H1 (cell line): ENCODE measurements at regions not wholly inside any gene's neighbourhood (a gene's known extent, or its start where the extent isn't known, plus 50 kb on each side); places are given as distances from the start of the nearest gene placed in this dataset.

Experiments used
- CTCF ChIA-PET: fragments of 300-600 bp; sonication (Branson Sonifier 250); formaldehyde crosslinking; loops from one replicate; lab custom pipeline; 2021; ENCODE audit not compliant: partially characterized antibody; lab: Charles Lee
- POLR2A ChIA-PET: fragments of 300-600 bp; sonication (Branson Sonifier 250); formaldehyde crosslinking; loops from one replicate; lab custom pipeline; 2021; ENCODE audit warnings: inconsistent platforms; ENCODE audit not compliant: partially characterized antibody; lab: Charles Lee
- DNase-seq, 2 experiments: peaks; one replicate each; pipeline versions ENCODE4 v3.0.0 to v3.0.0-alpha.2; 2010 to 2022; ENCODE audit warnings: low spot score in 2 of 2, low read depth in 1 of 2, mixed read lengths in 1 of 2
- FAIRE-seq: peaks from 2 replicates; lab custom pipeline; 2011; peaks lifted over from hg19 to GRCh38; lab: Jason Lieb, UNC
- H2AFZ ChIP-seq: 2 replicates; pipeline ENCODE4 v1.8.1; 2012; ENCODE audit warnings: low read length, inconsistent platforms
- H2AK5ac ChIP-seq: 2 replicates; pipeline ENCODE4 v1.6.1; 2013; ENCODE audit warnings: low read depth, low read length
- H2BK120ac ChIP-seq: replicated peaks from 2 replicates; pipeline ENCODE3; 2013; ENCODE audit warnings: low read depth, low read length, inconsistent platforms
- H2BK12ac ChIP-seq: 2 replicates; pipeline ENCODE4 v1.6.1; 2013; ENCODE audit warnings: low read depth, low read length
- H2BK15ac ChIP-seq: 2 replicates; pipeline ENCODE4 v1.6.1; 2013; ENCODE audit warnings: low read length
- H2BK20ac ChIP-seq: 2 replicates; pipeline ENCODE4 v1.6.1; 2013; ENCODE audit warnings: low read length
- H2BK5ac ChIP-seq: 2 replicates; pipeline ENCODE4 v1.6.1; 2013; ENCODE audit warnings: low read depth, low read length
- H3K14ac ChIP-seq: 2 replicates; pipeline ENCODE4 v1.6.1; 2013; ENCODE audit warnings: inconsistent platforms; ENCODE audit not compliant: insufficient read length
- H3K18ac ChIP-seq: 2 replicates; pipeline ENCODE4 v1.6.1; 2013; ENCODE audit warnings: low read length; ENCODE audit errors: extremely low read depth
- H3K23ac ChIP-seq: 2 replicates; pipeline ENCODE4 v1.6.1; 2013; ENCODE audit warnings: inconsistent platforms; ENCODE audit not compliant: insufficient read length
- H3K23me2 ChIP-seq: 2 replicates; pipeline ENCODE4 v1.6.1; 2013; ENCODE audit warnings: low read depth, low read length
- H3K27ac ChIP-seq: 2 replicates; pipeline ENCODE4 v1.6.1; 2011; ENCODE audit warnings: low read depth, low read length, inconsistent platforms
- H3K27me3 ChIP-seq, 4 experiments: replicated peaks in 1 of 4; 1 replicate in 1 of 4; 2 replicates in 3 of 4; pipeline versions ENCODE4 v1.6.1 to v1.8.1; 2011 to 2013; ENCODE audit warnings: low read length in 3 of 4, mild to moderate bottlenecking in 3 of 4, inconsistent platforms in 2 of 4, mixed read lengths in 2 of 4, moderate library complexity in 1 of 4; ENCODE audit not compliant: control insufficient read depth in 3 of 4, insufficient read depth in 3 of 4; ENCODE audit errors: extremely low read depth in 1 of 4
- H3K36me3 ChIP-seq, 4 experiments: 2 replicates each; pipeline versions ENCODE4 v1.6.1 to v1.8.1; 2011 to 2013; ENCODE audit warnings: mild to moderate bottlenecking in 4 of 4, low read length in 3 of 4, moderate library complexity in 2 of 4, control low read depth in 1 of 4, inconsistent platforms in 1 of 4; ENCODE audit not compliant: insufficient read depth in 4 of 4, control insufficient read depth in 2 of 4
- H3K4ac ChIP-seq: replicated peaks from 2 replicates; pipeline ENCODE3; 2013; ENCODE audit warnings: low read length, low read depth, mixed read lengths, inconsistent platforms; ENCODE audit not compliant: insufficient read length
- H3K4me1 ChIP-seq, 4 experiments: replicated peaks in 1 of 4; 1 replicate in 1 of 4; 2 replicates in 3 of 4; pipeline versions ENCODE4 v1.6.1 to v1.8.1; 2011 to 2013; ENCODE audit warnings: low read length in 3 of 4, inconsistent platforms in 2 of 4, mixed read lengths in 1 of 4; ENCODE audit not compliant: insufficient read depth in 4 of 4, control insufficient read depth in 3 of 4
- H3K4me2 ChIP-seq, 2 experiments: 2 replicates each; pipeline versions ENCODE4 v1.6.1 to v1.8.1; 2011 to 2013; ENCODE audit warnings: low read depth in 2 of 2, low read length in 2 of 2, control low read depth in 1 of 2, inconsistent platforms in 1 of 2, mild to moderate bottlenecking in 1 of 2; ENCODE audit not compliant: insufficient read depth in 1 of 2
- H3K4me3 ChIP-seq, 4 experiments: fragments of 200-600, 300-600 bp in 1 of 4; sonication (generic), shearing (Covaris generic), sonication (Bioruptor Twin) in 1 of 4; 2 replicates each; pipeline versions ENCODE4 v1.5.1 to v1.8.1; 2011 to 2016; ENCODE audit warnings: low read length in 4 of 4, low read depth in 3 of 4, control low read depth in 2 of 4, inconsistent platforms in 2 of 4, mild to moderate bottlenecking in 2 of 4, mixed read lengths in 1 of 4, moderate library complexity in 1 of 4; ENCODE audit not compliant: insufficient read depth in 2 of 4; ENCODE audit errors: extremely low read depth in 1 of 4
- H3K56ac ChIP-seq: replicated peaks from 2 replicates; pipeline ENCODE3; 2013; ENCODE audit warnings: low read depth, mild to moderate bottlenecking, mixed read lengths, low read length, inconsistent platforms; ENCODE audit not compliant: insufficient read length
- H3K79me1 ChIP-seq: 2 replicates; pipeline ENCODE4 v1.6.1; 2013; ENCODE audit warnings: low read depth, low read length, control low read depth
- H3K79me2 ChIP-seq, 2 experiments: 2 replicates each; pipeline versions ENCODE4 v1.6.1 to v1.8.1; 2012 to 2013; ENCODE audit warnings: low read length in 2 of 2, mild to moderate bottlenecking in 2 of 2, inconsistent platforms in 1 of 2; ENCODE audit not compliant: insufficient read depth in 2 of 2, control insufficient read depth in 1 of 2
- H3K9ac ChIP-seq, 4 experiments: replicated peaks in 1 of 4; 1 replicate in 1 of 4; 2 replicates in 3 of 4; pipeline versions ENCODE4 v1.6.1 to v1.8.1; 2011 to 2013; ENCODE audit warnings: low read depth in 3 of 4, low read length in 3 of 4, control low read depth in 2 of 4, mild to moderate bottlenecking in 2 of 4, moderate library complexity in 2 of 4, inconsistent platforms in 1 of 4; ENCODE audit errors: extremely low read depth in 1 of 4
- H3K9me3 ChIP-seq, 2 experiments: 2 replicates each; pipeline versions ENCODE4 v1.6.1 to v1.8.1; 2012 to 2013; ENCODE audit warnings: mild to moderate bottlenecking in 2 of 2, moderate library complexity in 2 of 2, control low read depth in 1 of 2, inconsistent platforms in 1 of 2, low read depth in 1 of 2, low read length in 1 of 2, mixed read lengths in 1 of 2; ENCODE audit not compliant: insufficient read depth in 2 of 2
- H4K20me1 ChIP-seq, 2 experiments: replicated peaks in 1 of 2; 2 replicates each; pipeline versions ENCODE3 to v1.8.1; 2011 to 2013; ENCODE audit warnings: inconsistent platforms in 2 of 2, low read length in 2 of 2, mild to moderate bottlenecking in 1 of 2; ENCODE audit not compliant: insufficient read depth in 2 of 2, control insufficient read depth in 1 of 2
- H4K5ac ChIP-seq: 2 replicates; pipeline ENCODE4 v1.6.1; 2013; ENCODE audit warnings: low read length, low read depth, mixed read lengths, inconsistent platforms; ENCODE audit not compliant: insufficient read length
- H4K8ac ChIP-seq: 2 replicates; pipeline ENCODE4 v1.8.0; 2013; ENCODE audit warnings: mild to moderate bottlenecking, moderate library complexity, low read length, inconsistent platforms; ENCODE audit not compliant: insufficient read depth; ENCODE audit errors: extremely low read depth
- H4K91ac ChIP-seq: replicated peaks from 2 replicates; pipeline ENCODE3; 2013; ENCODE audit warnings: low read length, mixed read lengths, inconsistent platforms; ENCODE audit not compliant: insufficient read length
- BACH1 ChIP-seq: IDR thresholded peaks from 2 replicates; pipeline ENCODE4 v1.6.1; 2012; ENCODE audit warnings: low read length, improper control_type of control experiment
- BRCA1 ChIP-seq: IDR thresholded peaks from 2 replicates; pipeline ENCODE4 v1.6.1; 2012; ENCODE audit warnings: low read depth, low read length, improper control_type of control experiment
- GABPA ChIP-seq: IDR thresholded peaks from 2 replicates; pipeline ENCODE4 v1.6.1; 2011; ENCODE audit warnings: mild to moderate bottlenecking, low read length, moderate library complexity, borderline replicate concordance; ENCODE audit not compliant: insufficient read depth
- HDAC6 ChIP-seq: IDR thresholded peaks from one replicate; pipeline ENCODE4 v1.7.1; 2012; ENCODE audit warnings: low read depth, mild to moderate bottlenecking, inconsistent platforms, low read length, moderate library complexity
- POLR2AphosphoS5 ChIP-seq: IDR thresholded peaks from 2 replicates; pipeline ENCODE4 v1.6.1; 2011; ENCODE audit warnings: low read depth, low read length
- SIN3A ChIP-seq, 2 experiments: IDR thresholded peaks in 1 of 2; conservative IDR thresholded peaks in 1 of 2; 2 replicates each; pipeline ENCODE4 v1.6.1; 2011 to 2012; ENCODE audit warnings: low read length in 2 of 2, improper control_type of control experiment in 1 of 2, low read depth in 1 of 2, mild to moderate bottlenecking in 1 of 2
- SP4 ChIP-seq: IDR thresholded peaks from 2 replicates; pipeline ENCODE4 v1.6.1; 2012; ENCODE audit warnings: low read length, inconsistent platforms
- SUZ12 ChIP-seq: fragments of 200-600 bp; sonication (generic); IDR thresholded peaks from 2 replicates; pipeline ENCODE4 v1.6.1; 2012; ENCODE audit warnings: mild to moderate bottlenecking, inconsistent platforms, low read length, moderate library complexity, mixed read lengths
- TEAD4 ChIP-seq: IDR thresholded peaks from 2 replicates; pipeline ENCODE4 v1.6.1; 2012; ENCODE audit warnings: low read depth, low read length, inconsistent platforms, mixed read lengths
- ZNF274 ChIP-seq: IDR thresholded peaks from 2 replicates; pipeline ENCODE4 v1.7.0; 2012; ENCODE audit warnings: low read length, borderline replicate concordance; ENCODE audit errors: extremely low read depth
- WGBS, 2 experiments: shearing (Covaris generic) in 1 of 2; methylation state at CpG; one replicate each; pipeline versions ENCODE4 v1.1.6 to v1.1.7; 2013 to 2015; ENCODE audit warnings: low lambda C conversion rate in 2 of 2, mixed read lengths in 2 of 2, inconsistent platforms in 1 of 2, low coverage in 1 of 2, missing lambda C conversion rate in 1 of 2; ENCODE audit not compliant: insufficient replicate concordance in 2 of 2, insufficient coverage in 1 of 2, insufficient read length in 1 of 2; ENCODE audit errors: extremely low coverage in 1 of 2, missing lambda C conversion rate in 1 of 2; 5-methylcytosine and 5-hydroxymethylcytosine counted together
- TF ChIP-seq, protein P1 (sequence below): IDR thresholded peaks from 2 replicates; pipeline ENCODE4 v1.6.1; 2011; ENCODE audit warnings: low read length, improper control_type of control experiment
- TF ChIP-seq, protein P2 (sequence below): IDR thresholded peaks from 2 replicates; pipeline ENCODE4 v1.6.1; 2011; ENCODE audit warnings: low read depth, mild to moderate bottlenecking, low read length; ENCODE audit not compliant: insufficient read depth

DNA sequence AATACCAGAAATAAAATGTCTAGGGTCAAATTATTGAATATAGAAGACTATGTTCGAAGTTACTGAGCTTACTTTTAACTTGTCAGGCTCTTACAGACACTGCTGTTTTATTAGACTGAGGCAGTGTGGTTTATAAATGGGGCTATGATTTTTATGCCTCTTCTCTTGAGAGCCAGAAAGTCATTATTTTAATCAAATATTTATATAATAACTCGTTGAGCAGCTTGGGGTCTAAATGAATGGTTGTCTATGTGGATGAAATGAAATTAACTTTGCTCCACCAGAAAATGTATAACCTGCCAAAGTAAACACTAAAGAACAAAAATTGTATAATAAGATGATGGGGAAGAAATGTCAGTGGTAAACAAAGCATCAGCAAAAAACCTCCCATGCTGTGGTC is 175.6 kb upstream of the THSD7A start:
- no peaks in the 10 kb centered on the region for H3K23me2 ChIP-seq
- H2BK120ac ChIP-seq: no peak overlapping the region
- H3K4me3 ChIP-seq: no peak overlapping the region
- no peaks in the 10 kb centered on the region for H3K4me1 ChIP-seq
- H2BK15ac ChIP-seq: no peak overlapping the region
- no peak overlapping the region for H2AFZ ChIP-seq
- H3K9me3 ChIP-seq: no peaks in the 10 kb centered on the region
- H3K36me3 ChIP-seq: no peaks in the 10 kb centered on the region
- H3K4ac ChIP-seq: no peak overlapping the region
- CTCF ChIA-PET: interaction anchor here (1.1 to 1.2 kb wide), 2 partner anchors 38 to 85 kb away, joined by 3 read pairs; no protein-coding TSS in a partner anchor
- DNase-seq (no peak), FAIRE-seq (no peak)
- WGBS, 2 experiments: 69% methylated on average over 2 of the region's 2 CpGs; no CpG with 5 or more reads in 1 of the 2 experiments
- no peak overlapping the region for H4K91ac ChIP-seq
- H2AK5ac ChIP-seq: no peak overlapping the region
- no peak overlapping the region for H3K9ac ChIP-seq
- H3K23ac ChIP-seq: no peak overlapping the region
- no peak overlapping the region for H3K4me2 ChIP-seq
- no peaks in the 10 kb centered on the region; the same call in 1 of the 2 replicates for H3K79me1 ChIP-seq
- H3K79me2 ChIP-seq: no peaks in the 10 kb centered on the region
- no peak overlapping the region for H3K27ac ChIP-seq
- H4K5ac ChIP-seq: no peak overlapping the region
- POLR2A ChIA-PET: no interaction called here
- no peak overlapping the region for H3K56ac ChIP-seq
- no peak for TF ChIP-seq BACH1
- TF ChIP-seq, protein P1, sequence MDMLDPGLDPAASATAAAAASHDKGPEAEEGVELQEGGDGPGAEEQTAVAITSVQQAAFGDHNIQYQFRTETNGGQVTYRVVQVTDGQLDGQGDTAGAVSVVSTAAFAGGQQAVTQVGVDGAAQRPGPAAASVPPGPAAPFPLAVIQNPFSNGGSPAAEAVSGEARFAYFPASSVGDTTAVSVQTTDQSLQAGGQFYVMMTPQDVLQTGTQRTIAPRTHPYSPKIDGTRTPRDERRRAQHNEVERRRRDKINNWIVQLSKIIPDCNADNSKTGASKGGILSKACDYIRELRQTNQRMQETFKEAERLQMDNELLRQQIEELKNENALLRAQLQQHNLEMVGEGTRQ: no peak
- TF ChIP-seq BRCA1: no peak
- TF ChIP-seq, protein P2, sequence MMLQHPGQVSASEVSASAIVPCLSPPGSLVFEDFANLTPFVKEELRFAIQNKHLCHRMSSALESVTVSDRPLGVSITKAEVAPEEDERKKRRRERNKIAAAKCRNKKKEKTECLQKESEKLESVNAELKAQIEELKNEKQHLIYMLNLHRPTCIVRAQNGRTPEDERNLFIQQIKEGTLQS: no peak
- no peak for TF ChIP-seq SP4
- no peak for TF ChIP-seq ZNF274
- no peak for TF ChIP-seq GABPA
- no peak for TF ChIP-seq SIN3A (conservative IDR thresholded peaks at IDR 0.05 in 1 of 2, IDR thresholded peaks at IDR 0.05 in 1 of 2; ENCODE audit: low read depth in 1 of 2, low read length in 2 of 2)
- no peak for TF ChIP-seq SUZ12
- TF ChIP-seq POLR2AphosphoS5: no peak
- TF ChIP-seq TEAD4: no peak
- no peak for TF ChIP-seq HDAC6
- H4K20me1 ChIP-seq: no peaks in the 10 kb centered on the region
- H4K8ac ChIP-seq: no peak overlapping the region
- no peak overlapping the region for H2BK5ac ChIP-seq
- no peak overlapping the region for H3K14ac ChIP-seq
- no peak overlapping the region for H2BK12ac ChIP-seq
- no peaks in the 10 kb centered on the region for H3K27me3 ChIP-seq
- H2BK20ac ChIP-seq: no peak overlapping the region
- H3K18ac ChIP-seq: no peak overlapping the region
